ENCODE measurements at regions not wholly inside any gene's neighbourhood (a gene's known extent, or its start where the extent isn't known, plus 50 kb on each side); places are given as distances from the start of the nearest gene placed in this dataset.

DNA sequence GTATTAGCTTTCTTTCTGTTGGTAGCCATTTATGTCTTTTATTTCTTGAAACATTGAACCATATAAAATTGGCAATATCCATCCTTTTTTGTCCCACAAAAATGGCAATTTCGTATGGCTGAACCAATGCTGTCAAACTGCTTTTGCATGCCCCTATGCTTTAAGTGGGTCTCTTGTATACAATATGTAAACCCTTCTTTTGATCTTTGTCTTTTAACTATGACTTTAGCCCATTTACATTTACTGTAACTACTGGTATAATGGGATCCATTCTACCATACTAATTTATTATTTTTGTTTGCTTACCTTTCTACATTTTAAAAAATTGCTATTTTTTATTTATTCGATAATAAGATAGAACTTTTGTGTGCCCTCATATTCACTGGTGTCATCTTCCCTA is 93.4 kb downstream of the TENT4A start:
- DNase-seq (ENCODE audit: low read depth in 2 of 2): no peak

DNA sequence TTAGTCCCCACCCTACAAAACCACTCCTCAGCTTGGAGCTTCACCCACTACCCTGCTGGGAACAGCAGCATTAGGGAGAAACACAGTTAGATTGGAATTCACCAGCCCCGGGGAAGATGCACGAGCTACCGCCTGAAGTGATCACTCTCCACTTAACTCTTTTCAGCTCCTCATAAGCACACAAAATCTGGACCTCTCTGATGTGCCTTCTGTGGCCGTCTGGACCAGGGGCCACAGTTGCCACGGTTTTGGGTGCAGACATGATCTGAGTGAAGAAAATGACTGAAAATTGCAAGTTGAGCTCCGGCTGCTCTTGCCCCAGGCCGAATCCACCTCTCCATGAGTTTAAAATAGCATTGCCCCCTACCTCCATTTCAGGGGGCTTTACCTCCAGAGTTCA is 95.2 kb downstream of the TENT4A start:
- DNase-seq (ENCODE audit: low read depth in 2 of 2): no peak

DNA sequence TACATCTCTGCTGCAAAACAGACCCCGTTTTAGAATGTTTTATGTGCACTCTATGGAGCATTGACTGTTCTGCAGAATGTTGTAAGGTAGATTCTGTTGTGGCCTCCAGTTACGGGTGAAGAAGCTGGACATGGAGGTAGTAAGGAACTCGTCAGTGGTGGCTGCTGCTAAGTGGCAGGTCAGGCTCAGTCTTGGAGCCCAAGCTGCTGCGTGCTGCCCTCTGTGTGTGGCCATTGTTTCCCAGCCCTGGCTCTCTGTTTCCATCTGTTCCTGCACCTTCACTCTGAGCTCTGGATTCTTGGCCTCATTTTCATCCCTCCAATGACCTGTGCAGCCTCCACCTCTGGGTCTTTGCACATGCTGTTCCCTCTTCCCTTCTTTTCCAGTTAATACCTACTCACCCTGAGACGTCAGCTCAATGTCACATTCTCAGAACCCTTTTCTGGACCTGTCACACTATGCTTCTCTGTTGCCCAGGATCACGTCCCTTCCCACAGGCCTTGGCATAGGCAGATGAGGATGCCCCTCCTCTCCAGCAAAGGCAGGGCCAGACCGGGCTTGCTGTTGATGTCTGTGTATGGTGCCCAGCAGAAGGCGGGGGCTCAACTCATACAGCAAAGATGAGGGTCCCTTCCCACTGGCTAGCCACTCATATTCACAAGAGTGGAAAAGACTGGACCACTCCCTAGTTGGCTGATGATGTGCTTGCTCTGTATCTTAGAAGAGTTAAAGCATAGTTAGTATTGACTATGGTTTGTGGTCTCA is 97.6 kb downstream of the TENT4A start:
- no peak for DNase-seq (ENCODE audit: low read depth in 2 of 2)

DNA sequence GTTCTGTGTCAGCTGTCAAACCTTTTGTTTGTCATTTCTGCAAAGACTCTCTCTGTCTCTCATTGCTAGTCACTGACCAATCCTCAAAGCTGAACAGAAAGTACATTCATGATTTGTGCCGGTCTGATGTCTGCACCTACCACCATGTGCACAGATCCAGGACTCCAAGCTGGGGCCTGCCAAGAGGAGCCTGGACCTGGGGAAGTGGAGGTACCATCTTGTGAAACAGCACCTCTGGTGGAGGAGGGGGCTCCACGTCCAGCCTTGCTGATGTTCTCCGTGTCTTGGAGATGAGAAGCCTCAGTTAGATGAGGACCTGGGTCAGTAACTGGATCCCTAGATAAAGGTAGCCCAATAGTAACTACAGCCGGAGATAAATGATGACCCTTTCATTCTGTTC is 98.9 kb downstream of the TENT4A start:
- no peak for DNase-seq (ENCODE audit: low read depth in 2 of 2)

DNA sequence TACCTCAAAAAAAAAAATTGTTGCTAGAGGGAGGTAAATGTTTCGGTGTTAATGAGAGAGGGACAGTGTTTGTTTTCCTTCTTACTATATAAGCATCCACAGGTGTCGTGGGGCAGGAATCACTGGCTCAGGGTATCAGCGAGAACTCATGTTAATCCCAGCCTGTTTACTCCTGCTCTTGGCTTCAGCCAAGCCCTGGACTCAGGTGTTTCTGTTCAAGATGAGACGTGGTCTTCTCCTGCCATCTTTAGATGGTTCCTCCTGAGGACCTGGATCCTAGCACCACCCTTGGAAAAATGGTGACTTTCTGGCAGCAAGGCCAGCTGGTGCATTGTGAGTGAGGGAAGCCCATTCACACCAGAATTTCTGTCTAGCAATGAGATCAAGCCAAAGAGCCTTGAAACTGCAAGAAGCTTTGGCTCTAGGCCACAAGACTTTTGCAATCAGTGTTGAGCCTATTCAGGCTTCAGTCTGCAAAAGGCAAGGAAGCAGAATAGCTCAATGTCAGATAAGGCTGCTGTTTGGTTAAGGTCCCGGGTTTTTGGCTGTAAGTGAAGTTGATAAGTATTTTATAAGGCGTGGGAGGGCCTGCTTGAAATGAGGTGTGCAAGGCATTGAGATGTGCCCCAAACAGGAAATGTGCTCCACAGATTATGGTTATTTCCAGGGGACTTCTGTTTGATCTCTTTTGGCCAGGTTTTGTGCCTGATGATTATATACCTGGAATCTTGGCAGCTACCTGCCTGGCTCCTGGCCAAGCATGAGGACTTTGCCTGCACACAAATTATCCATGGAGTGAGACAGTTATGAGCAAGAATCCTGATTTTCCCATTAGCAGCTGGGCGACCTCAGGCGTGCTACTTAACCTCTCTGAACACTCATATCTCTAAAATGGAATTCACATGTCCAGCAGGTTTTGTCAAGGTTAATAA is 99.8 kb downstream of the TENT4A start:
- no peak for DNase-seq (ENCODE audit: low read depth in 2 of 2)

DNA sequence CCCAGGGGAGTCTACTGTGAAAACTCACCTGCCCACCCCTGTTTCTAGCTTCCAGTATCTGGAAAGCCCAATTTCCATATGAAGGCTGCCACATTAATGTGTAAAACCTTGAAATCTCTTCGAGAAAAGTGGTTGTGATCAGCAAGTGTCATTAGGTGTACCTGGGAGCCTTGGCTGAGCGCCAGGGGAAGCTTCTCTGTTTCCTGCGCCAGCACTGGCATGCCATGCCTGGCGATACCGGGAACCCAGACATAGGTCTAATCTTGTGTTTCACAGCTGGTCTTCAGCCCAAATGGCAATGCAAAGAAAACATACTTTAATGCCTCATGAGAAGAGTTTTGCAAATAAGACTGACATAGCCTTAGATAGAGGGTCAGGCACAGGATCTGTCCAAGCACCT is 101.6 kb downstream of the TENT4A start:
- no peak for DNase-seq (ENCODE audit: low read depth in 2 of 2)

DNA sequence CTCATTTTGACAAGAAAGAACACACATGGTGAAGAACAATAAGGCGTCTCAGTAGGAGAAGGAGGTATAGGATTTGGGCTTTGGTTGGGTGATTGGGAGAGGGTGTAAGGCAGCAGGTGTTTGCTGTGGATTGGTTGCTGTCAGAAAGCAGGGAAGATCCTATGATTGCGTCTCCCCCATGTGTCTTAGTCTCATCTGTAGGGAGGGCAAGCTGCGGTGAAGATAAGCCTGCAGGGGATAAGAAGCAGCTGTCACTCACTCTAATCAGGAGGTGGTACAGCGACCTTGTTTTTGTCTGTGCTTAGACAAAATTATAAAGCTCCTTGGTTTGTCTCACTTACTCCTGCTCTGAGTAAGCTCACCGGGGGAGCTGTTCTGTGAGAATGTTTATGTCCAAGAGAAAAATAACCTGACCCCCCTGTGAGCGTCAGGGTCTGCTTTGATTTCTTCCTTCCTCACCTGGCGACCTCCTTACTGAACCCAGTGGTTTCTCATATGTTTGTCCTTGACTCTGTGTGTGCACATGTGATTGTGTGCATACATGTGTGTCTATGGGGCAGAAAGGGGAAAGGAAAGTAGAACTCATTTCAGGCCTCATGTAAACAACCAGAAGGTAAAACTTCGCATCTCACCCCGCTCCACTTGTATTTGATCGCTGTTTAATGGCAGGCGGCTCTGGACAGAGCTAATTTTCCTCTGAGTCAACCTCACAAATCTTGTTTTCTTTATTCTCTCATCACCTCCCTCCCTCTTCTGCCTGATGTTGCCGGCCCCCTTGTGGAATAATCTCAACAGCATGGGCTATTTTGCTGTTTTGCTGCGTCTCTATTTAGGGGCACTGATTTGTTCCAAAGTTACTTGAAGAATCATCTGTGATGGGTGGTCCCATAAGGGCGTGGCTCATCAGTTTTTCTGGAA is 105.6 kb downstream of the TENT4A start:
- no peak for DNase-seq (ENCODE audit: low read depth in 2 of 2)

DNA sequence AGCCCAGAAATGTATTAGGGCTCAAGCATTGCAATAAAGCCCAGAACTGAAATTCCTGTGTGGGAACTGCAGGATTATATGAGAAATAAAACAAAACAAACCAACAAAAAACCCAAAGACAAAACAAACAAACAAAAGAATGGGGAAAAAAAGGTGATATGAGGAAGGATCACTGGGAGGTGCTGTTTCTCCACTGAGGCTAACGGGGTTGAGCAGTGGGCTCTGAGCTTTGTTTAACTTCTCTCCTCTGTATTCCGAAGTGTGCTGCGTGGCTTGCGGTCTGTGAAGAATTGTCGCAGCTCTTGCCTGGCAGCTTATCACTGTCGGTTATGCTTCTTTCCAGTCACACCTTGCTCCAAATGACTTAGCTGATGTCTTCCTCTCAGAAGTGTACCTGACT is 106.3 kb downstream of the TENT4A start:
- no peak for DNase-seq (ENCODE audit: low read depth in 2 of 2)

DNA sequence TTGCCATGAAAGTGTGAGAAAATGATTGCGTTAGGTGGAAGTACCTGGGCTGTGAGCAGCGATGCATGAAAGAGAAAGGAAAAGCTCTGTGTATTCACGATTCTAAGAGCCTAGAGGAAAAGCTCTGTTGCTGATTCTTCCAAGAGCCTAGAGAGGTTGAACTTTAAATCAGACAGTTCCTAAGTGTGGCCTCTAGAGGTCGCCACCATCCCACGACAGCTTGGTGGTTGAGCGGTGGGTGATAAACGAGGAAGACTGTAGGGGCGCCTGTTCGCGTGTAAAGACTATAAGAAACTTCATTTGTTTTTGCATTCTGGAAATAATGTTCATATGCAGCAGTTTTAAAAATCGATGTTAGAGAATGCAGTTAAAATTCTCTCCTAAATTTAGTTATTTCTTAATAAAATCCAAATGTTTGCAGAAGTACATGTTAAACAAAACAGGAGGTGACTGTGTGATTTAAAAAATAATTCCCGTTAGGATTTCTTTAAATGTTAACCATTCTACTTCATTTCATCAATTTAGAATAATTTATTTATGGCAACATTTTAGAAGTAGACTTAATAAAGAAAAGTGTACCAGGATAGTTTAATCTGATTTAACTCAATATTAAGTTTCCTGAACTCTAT is 107.7 kb downstream of the TENT4A start:
- DNase-seq (ENCODE audit: low read depth in 2 of 2): no peak

DNA sequence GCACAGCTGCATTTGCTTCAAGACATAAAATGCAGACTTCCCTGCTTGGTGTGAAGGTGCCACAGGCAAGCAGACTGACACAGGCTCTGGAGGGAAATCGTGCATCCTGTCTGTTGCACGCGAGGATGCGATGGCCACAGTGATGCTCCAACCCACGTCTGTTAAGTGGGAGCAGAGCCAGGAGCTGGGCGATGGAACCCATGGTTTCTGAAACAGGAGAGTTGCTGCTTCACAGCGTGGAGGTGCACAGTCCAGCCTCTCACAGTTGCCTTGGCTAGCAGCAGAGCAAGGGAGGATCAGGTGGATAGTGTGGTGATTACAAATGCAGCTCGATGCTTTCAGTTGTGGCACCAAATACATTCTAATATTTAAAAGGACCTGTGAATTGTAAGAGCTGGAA is 108.8 kb downstream of the TENT4A start:
- no peak for DNase-seq (ENCODE audit: low read depth in 2 of 2)

DNA sequence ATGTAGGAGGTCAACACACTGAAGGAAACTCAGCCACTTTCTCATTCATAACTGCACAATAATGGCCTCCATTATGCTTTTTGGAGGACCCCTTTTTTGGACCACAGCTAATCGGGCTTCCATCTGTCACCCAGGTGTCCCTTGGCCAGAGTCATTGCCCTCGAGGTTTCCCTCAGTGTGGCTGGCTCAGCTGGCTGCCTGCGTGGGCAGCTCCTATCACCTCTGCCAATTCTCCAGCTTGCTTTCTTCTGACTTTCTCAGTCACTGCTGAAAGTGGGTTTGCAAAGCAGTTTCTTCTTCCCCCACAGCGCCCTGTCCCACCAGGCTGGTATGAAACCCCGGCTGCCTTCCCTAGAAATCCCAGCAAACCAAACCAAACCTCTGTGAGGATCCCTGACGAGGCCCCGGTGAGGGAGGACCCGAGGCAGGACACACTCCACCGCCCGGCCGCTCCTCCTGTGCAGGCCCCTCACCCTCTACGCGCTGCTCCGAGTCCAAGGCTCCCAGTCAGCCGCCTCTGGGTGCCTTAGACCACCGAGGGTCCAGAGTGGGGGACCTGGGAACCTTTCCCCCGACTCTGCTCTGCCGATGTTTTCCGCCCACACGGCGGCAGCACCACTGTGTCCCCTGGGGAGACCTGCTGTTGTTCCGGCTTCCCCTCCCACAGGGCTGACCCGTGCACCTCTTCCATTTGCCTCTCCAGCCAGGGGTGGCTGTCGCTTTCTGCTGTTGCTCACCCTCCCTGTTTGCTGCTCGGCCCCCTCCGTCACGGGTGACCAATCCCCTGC is 109.5 kb downstream of the TENT4A start:
- DNase-seq (ENCODE audit: low read depth in 2 of 2): no peak

DNA sequence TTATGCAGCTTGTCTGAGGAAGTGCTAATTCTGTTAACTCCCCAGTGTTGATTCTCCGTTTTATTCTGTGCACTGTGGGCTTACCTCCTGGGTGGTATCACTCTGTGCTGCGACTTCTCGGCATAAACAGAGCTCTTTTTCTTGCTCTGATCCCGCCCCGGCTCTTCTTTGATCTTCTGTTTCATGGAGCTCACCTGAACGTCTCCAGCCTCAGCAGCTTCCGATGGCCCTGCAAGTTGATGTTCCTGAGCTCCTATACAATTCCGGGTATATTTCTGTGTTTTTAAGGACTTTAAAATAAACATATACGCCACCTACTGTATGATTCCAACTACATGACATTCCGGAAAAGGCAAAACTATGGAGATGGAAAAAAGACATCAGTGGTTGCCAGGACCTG is 110.8 kb downstream of the TENT4A start:
- no peak for DNase-seq (ENCODE audit: low read depth in 2 of 2)

DNA sequence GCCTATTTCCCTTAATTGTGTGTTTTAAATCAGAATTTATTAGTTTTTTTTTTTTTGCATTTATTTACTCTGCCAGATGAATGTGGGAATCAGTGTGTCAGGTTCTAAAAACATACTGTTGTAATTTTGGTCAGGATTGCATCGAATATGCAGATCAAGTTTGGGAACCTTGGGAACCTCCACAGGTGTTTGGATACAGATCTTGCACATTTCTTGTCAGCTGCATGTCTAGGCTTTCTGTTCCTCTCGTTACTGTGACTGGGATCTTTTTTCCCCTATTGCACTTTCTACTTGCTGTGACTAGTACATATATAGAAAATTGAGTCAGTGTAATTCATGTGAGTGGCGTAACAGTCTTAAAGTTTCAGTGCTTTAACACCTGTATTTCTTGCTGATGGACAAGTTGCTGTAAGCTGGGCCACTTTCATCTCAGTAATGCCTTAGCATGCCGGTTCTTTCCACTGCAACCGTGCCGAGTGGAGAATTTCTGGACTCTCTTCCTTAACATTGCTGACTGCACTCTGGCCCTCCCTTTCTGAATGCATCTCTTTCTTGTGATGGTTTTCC is 112.5 kb downstream of the TENT4A start:
- no peak for DNase-seq (ENCODE audit: low read depth in 2 of 2)

DNA sequence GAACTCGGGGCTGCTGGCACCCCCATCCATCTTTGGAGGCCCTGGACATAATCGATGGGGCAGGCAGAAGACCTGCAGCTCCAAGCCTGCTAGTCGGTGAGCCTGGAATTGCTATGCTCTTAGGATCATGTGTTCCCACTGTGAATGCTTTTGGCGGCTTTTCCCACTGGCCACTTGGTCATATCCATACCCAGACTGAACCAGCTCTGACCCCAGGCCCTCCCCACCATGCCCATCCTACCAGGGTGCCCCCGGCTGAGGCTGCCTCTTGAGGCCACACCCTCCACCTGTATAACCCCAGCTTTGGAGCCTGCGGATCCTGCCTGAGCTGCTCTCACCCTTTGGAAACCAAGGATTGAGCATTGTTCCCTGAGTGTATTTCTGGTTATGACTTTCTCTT is 113.5 kb downstream of the TENT4A start:
- no peak for DNase-seq (ENCODE audit: low read depth in 2 of 2)

DNA sequence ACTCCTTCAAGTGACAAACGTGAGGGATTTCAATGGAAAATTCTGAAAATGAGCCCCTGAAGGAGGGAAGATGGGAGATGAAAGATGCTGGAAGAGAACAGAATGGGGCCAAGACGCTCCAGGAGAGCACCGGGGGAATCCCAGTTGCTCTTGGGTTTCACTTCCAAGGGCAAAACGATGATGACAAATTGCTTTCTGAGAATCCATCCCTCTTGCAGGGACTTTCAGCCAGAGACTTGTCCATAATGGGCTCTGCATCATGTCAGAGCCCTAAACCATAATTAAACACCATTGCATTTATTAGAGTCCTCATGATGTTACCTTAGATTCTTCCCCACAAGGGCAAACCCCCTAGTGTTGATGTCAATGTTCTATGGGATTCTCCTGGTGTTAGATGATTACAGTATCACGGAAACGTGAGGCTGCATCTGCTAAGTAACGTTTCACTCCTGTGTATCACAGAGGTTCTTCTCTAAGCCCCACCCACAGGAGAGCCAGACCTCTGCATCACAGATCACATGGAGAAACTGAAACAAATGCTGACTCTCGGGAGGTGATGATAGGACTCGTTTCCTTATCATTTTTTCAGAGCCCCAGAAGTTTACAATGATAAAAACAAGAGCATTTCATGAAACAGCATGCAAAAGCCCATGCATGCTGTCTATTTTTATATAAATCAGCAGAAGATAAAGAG is 114.4 kb downstream of the TENT4A start:
- no peak for DNase-seq (ENCODE audit: low read depth in 2 of 2)

DNA sequence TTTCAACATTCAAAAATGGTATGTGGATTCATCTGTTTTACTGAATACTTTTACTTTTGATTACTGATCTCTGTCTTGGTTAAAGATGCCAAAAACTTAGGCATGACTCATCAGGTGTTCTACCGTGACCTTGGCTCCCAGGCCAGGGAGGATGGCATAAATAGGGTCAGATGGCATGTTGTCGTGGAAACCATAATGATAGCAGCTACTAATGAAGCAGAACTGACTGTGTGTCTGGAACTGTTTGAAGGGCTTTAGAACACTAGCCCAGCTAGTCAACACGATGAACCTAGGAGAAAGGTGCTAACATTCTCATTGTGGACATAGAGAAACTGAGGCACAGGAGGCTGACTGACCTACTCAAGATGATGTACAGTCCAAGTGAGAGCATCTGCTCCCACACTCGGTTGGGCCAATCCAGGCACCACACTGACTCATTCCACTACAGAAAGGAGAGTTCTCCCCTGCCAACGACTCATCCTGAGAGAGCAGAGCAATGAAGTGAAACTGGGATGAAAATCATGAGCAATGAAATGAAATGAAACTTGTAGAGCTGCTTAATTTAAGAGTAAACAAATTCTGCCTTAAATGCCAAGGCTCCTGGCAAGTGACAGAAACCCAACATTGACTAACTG is 116.0 kb downstream of the TENT4A start:
- DNase-seq (ENCODE audit: low read depth in 2 of 2): no peak

DNA sequence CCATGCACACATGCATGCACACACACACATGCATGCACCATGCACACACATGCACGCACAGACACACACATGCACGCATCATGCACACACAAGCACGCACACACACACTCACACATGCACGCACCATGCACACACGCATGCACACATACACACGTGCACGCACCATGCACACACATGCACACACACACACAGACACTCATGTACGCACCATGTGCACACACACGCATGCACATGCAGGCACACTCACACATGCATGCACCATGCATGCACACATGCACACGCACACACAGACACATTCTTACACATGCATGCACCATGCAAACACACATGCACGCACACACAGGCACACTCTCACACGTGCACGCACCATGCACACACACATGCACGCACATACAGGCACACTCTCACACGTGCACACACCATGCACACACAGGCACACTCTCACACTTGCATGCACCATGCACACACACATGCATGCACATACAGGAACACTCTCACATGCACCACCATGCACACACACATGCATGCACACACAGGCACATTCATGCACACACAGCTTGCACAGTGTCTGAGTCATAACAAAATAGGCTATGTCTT is 117.5 kb downstream of the TENT4A start:
- no peak for DNase-seq (ENCODE audit: low read depth in 2 of 2)

DNA sequence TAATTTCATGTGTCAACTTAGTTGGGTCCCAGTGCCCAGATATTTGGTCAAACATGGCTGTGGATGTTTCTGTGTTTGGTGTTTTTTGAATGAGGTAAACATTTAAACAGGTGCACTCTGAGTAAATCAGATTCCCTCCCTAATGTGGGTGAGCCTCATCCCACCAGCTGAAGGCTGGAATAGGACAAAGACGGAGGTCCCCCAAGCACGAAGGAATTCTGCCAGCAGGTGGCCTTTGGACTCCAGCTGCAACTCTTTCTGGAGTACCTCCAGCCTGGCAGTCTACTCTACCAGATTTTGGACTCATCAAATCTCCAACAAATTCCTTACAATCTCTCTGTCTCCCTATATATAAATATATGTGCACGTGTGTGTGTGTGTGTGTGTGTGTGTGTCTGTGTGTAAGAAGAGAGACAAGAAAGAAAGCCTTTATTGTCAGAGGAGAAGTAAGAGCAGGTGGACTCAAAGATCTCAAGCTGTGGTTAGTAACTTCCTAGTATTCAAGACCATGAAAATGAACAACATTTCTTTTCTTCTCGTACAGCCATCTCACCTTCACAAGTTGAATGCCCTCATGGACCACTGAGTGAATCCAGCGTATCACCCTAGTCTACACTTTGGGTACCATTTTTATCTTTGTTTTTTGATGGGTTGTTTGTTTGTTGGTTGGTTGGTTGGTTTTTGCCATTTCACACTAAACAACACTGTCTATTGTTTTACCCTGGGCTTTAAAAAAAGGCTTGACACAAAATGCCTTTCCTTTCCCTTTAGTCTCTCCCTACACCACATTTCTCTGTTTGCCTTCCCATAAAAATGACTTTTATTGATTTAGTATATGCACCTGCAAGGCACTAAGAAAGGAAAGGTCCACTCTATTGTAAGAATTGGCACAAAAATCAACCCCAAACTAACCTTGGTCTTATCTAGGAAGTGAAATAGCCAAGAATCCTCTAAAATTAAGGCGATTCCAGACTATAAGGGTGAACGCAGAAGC is 118.7 kb downstream of the TENT4A start:
- DNase-seq (ENCODE audit: low read depth in 2 of 2): no peak
